Left ventricle myocardium superior (tissue), 1 donor: ENCODE measurements at regions not wholly inside any gene's neighbourhood (a gene's known extent, or its start where the extent isn't known, plus 50 kb on each side); places are given as distances from the start of the nearest gene placed in this dataset.

Experiments used
- ATAC-seq: fragments of 200-7000 bp; cut with Tn5 transposase; one replicate; pipeline ENCODE4 v1.9.1; 2020; ENCODE audit warnings: mild to moderate bottlenecking, moderate library complexity
- DNase-seq: peaks from one replicate; pipeline ENCODE4 v3.0.0-alpha.2; 2020
- intact Hi-C: fragments of 100-400 bp; cut with micrococcal nuclease; formaldehyde crosslinking; loops from one replicate; pipeline ENCODE4 v1.11.0; 2022
- donor health status: DM: no; HTN: yes; CAD: no; lungs with severe emphysema.

DNA sequence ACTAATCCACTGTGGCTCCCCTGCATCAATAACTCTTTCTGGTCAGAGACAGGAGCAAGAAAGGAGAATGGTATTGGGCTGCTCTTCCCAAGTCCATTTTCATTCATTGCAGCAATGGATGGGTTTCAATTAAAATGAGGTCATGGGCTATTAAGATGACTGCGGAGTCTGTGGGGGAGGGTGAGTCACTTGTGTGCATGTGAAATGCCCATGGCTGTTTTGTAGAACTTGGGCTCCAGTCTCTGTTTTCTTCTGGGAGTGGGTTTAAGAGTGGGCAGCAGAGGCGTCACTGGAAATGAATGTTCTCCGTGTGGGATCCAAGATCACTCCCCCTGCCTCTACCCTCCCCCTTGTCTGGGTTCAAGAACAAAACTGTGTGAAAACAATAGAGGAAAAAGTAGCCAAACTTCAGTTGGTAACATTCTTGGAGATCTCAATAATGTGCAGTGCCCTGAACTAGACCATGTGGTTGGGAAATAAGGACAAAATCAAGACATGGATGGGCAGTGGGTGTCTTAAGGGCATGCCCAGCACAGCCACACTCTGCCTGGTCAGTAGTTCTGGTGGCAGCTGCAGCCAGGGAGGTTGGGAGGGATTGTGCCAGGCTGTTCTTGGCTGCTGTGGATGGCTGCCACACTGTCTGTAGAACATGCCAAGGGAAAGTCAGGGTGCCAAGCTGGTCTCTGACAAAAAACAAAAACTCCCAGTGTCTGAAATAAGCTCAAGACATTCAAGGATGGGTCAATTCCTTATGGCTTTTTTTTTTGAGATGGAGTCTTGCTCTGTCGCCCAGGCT, 68.2 kb upstream of the CXCR4 start:
- no peak for ATAC-seq
- intact Hi-C loops, result no loop called here
- DNase-seq, result no peak

DNA sequence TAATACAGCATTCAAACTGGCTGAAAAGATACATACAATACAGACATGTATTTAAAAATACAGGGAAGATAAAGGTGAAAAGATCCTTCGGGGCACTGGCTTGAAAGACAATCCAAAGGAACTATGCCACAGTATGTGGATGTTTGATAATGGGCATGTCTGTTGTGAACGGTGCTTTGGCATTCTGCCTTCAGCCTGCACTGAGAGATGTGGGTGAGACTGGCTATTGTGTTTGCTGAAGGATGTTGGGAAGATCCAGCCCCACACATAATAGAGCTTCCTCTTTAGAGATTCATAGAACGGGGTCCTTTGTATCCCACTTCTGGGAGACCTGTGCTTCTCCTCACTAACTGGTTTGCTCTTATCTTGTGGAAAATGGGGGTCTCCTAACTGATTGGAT, 65.1 kb upstream of the CXCR4 start:
- no peak for ATAC-seq
- intact Hi-C loops, result no loop called here

DNA sequence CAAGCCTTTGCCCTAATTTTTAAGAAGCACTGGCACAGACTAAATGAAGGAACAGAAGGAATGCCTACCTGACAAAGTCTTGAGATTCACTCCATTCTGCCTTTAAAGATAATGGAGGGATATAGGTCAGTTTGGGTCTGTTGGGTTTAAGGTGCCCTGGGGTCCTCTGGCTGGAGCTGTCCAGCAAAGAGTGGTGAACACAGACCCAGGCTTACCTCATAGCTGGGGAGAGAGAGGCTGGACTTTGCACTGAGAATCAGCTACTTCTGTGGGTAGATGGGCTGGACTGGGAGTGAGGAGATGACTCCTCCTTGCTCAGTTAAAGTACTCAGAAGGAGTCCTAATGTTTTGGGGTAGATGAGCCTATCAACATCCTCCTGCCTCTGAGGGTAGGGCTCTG, 64.4 kb upstream of the CXCR4 start:
- intact Hi-C loops, result no loop called here
- ATAC-seq (no peak), DNase-seq (no peak)

More for the DNA sequence above, 65.1 kb upstream of the CXCR4 start:
- DNase-seq, result no peak

DNA sequence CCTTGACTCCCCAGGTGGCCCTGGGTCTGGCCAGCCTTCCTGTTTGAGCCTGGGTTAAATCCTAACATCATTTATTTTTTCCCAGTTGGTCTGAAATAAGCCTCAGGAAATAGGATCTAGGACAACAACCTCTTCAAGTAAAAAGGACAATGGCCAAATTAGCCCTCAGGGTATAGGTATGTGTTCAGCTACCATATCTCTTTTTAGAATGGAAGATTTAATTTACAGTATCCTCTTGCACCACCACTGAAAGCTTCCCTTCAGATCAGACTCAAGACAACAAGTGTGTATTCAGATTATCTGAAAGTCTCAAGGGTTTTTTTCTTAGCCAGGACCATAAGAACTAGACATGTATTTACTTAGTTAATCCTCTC, 61.6 kb upstream of the CXCR4 start:
- ATAC-seq (no peak), DNase-seq (no peak)
- intact Hi-C loops, result no loop called here

DNA sequence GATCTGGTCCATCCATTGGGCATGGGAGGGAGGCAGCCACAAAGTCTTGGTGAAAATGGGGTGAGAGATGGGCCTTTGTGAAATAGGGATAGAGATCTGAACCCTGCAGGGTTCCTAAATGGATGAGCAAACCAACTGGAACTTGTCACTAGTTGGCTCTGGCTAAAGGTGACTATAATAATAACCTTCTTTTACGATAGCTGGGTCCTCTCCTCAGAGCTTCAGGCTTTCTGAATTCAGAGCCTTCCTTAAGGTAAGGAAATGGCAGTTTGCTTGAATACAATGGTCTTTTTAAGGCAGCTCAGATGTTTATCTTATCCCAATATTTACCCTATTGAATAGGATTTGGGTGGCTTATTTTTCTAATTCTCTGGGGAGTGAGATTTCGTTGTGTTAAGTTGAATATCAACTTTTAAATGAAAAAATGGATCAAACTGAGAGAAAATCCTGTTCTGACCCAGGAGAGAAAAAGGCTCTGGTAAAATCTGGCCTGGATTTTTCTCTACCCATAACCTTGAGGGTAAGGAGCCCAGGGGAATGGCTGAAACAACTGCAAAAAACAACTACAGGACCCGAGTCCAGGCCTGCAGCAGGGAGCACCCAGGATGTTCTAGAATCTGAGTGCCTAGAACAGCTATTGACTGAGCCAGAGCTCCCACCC, 61.1 kb upstream of the CXCR4 start:
- intact Hi-C loops, result no loop called here
- DNase-seq (no peak), ATAC-seq (no peak)

DNA sequence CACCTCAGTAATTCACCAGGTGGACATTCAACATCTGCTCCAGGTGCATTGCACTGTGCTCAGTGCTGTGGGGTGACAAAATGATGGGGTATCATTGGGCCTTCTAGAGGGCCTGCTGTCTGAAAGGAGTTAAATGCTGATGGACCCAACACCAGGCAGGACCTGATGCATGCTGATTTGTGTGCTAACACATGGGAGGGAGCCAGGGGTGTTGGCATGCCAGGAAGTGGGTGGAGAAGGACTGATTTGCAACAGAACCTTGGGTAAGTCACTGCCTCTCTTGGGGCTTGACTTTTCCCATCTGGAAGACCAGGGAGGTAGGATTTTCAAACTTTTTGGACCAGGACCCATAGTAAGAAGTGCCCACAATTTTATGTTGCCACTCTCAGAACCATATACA, 57.9 kb upstream of the CXCR4 start:
- no peak for ATAC-seq
- intact Hi-C loops, result no loop called here
- no peak for DNase-seq

DNA sequence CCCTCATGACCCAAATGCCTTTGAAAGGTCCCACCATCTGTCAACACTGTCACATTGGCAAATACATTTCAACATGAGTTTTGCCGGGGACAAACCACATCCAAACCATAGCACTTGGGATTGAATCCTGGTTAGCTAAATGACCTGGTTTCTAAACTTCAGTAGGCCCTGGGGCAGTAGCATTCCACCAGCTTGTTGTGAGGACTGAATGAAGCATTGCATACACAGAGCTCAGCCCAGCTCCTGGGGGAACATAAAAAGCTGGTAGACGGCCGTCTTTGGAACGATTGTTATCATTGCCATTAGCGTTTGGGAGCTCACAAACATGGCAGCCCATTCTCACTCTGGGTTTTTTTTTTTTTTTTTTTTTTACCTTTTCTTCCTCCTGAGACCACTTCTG, 57.5 kb upstream of the CXCR4 start:
- DNase-seq, result no peak
- ATAC-seq, result no peak
- intact Hi-C loops, result no loop called here

DNA sequence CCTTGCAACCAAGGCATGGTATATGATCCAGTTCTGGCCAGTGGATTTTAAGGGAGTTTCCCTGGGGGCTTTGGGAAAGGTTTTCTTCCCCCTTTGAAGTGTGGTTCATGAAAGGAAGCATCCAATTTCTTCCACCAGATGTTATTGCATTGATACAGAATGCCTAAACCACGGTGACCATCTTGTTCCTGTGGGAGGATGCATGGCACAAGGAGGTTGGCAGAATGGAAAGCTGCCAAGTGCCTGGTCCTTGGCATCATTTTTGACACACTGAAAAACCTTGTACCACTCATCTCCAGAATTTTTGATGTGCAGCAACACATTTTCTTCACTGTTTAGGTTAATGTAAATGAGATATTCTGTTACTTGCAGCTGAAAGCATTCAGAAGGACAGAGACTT, 55.2 kb upstream of the CXCR4 start:
- DNase-seq (no peak), ATAC-seq (no peak)
- intact Hi-C loops, result no loop called here

DNA sequence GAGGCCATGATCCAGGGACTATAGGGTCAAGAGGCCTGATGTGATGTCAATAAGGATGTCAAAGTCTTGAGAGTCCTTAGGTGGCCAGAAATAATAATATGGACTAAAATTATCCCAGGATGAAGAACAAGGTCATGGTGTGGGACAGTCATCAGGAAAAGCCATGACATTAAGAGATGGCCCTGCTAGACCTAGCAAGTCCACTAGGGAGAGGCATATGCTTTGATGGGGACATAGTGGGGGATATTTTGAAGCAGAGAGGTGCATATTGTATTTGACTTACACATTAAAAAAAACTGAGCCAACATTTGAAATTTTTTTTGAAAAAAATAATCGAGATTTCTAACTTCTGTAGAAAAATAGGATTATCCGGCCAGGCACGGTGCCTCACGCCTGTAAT, 53.3 kb upstream of the CXCR4 start:
- ATAC-seq (no peak), DNase-seq (no peak)
- intact Hi-C loops, result no loop called here

DNA sequence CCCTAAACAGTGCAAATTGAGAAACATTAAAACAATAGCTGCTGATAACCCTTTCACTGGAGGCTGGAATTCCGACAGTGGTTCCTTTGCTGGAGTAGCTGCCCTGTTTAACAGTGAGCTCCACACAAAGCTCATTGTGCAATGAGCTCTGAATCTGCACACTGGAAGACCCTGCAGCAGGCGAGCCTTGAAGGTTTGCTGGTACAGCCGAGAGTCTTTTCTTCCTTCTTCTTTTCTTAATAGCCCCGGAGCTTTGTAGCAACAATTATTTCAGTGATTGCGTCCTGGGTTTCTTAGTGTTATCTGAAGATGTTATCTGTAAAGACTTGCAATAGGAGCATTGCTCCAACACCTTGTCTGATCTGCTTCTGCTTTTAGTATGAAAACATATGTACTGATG, 50.8 kb upstream of the CXCR4 start:
- no peak for ATAC-seq
- no peak for DNase-seq
- intact Hi-C loops, result no loop called here

DNA sequence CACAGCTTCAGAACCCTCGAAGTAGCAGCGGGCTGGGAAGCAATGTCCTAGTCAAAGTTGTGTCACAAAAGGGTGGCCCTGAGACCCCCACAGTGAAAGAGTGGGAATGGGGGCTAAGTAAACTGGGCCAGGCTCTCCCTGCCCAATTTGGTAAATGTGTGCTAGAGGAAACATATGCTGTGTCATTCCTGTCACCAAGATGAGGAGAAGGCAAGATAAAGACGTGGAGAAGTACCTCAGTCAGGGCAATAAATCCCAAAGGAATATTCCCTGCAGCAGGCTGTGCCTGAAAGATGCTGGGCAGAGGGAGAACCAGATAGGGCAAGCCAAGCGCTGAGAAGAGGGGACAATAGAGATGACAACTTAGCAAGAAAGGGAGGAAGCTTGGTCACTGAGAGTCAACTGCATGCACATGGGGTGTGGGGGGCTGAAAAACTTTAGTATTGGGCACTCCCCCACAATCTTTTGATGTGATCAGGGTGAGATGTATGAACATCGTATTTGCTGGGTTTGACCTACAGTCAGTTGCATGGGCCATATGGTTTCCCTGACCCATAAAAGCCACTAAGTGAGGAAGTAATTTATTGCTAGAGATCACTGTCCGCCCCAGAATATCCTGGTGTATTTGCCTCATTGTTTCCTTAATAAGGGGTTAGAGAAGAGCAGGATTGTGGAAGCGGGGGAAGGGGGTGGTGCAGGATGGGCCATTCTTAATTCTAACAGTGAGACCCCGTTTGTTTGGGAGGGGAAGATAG, 49.9 kb upstream of the CXCR4 start:
- intact Hi-C loops, result no loop called here
- DNase-seq, result no peak
- ATAC-seq, result no peak
